ENCODE measurements at regions not wholly inside any gene's neighbourhood (a gene's known extent, or its start where the extent isn't known, plus 50 kb on each side); places are given as distances from the start of the nearest gene placed in this dataset.

GRCh38 chr6:122187186-122187585 is 212.3 kb upstream of the HSF2 start:
- Histone ChIP-seq H3K36me3 (ENCODE audit: insufficient read depth) (no peaks in the 10 kb centered on the region), H3K79me2 (ENCODE audit: insufficient read depth, low read depth) (no peaks in the 10 kb centered on the region), H4K20me1 (ENCODE audit: insufficient read depth) (no peaks in the 10 kb centered on the region), H2AFZ (ENCODE audit: low read depth) (no peak overlapping the region), H3K27ac (no peak overlapping the region), H3K4me2 (no peak overlapping the region), H3K9ac (no peak overlapping the region), H3K4me1 (ENCODE audit: low read depth, poor library complexity, severe bottlenecking) (no peaks in the 10 kb centered on the region), H3K4me3 (IDR thresholded peaks at IDR 0.05; ENCODE audit: insufficient read depth, low read depth, low read length) (no peak overlapping the region), H3K27me3 (ENCODE audit: insufficient read depth, low read depth) (no peaks in the 10 kb centered on the region)
- TF ChIP-seq CTCF (conservative IDR thresholded peaks at IDR 0.05; ENCODE audit: low read depth, low read length): no peak

GRCh38 chr6:122198922-122199321 is 200.5 kb upstream of the HSF2 start:
- Histone ChIP-seq H3K79me2 (ENCODE audit: insufficient read depth, low read depth) (no peaks in the 10 kb centered on the region), H3K9ac (no peak overlapping the region), H3K27me3 (ENCODE audit: insufficient read depth, low read depth) (no peaks in the 10 kb centered on the region), H3K4me2 (no peak overlapping the region), H3K4me3 (IDR thresholded peaks at IDR 0.05; ENCODE audit: insufficient read depth, low read depth, low read length) (no peak overlapping the region), H3K27ac (no peak overlapping the region), H3K36me3 (ENCODE audit: insufficient read depth) (no peaks in the 10 kb centered on the region), H3K4me1 (ENCODE audit: low read depth, poor library complexity, severe bottlenecking) (no peaks in the 10 kb centered on the region), H4K20me1 (ENCODE audit: insufficient read depth) (no peaks in the 10 kb centered on the region), H2AFZ (ENCODE audit: low read depth) (no peak overlapping the region)
- TF ChIP-seq CTCF (conservative IDR thresholded peaks at IDR 0.05; ENCODE audit: low read depth, low read length): no peak

DNA sequence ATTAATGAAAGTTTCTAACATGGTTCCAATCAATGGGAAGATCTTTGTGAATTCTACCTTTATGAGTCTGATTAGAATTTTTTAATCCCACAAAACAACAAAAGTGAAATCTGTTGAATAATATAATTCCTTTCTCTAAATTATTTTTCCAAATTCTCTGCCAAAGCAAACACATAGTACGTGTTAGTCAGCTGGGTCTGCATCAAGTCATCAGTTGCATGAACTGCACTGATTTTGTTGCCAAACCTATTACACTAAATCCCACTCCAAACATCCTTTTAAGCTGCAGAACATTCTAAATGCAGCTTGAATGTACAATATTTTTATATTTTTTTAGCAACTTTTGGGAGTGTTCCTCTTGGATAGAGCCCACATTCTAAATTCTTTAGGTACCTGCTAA is 199.0 kb upstream of the HSF2 start:
- no peak overlapping the region for H3K4me3 ChIP-seq (IDR thresholded peaks at IDR 0.05; ENCODE audit: insufficient read depth, low read depth, low read length)
- H3K36me3 ChIP-seq (ENCODE audit: insufficient read depth): no peaks in the 10 kb centered on the region
- H3K27ac ChIP-seq: no peak overlapping the region
- no peaks in the 10 kb centered on the region for H4K20me1 ChIP-seq (ENCODE audit: insufficient read depth)
- H3K4me2 ChIP-seq: no peak overlapping the region
- TF ChIP-seq CTCF (conservative IDR thresholded peaks at IDR 0.05; ENCODE audit: low read depth, low read length): no peak
- no peaks in the 10 kb centered on the region for H3K27me3 ChIP-seq (ENCODE audit: insufficient read depth, low read depth)
- no peaks in the 10 kb centered on the region for H3K79me2 ChIP-seq (ENCODE audit: insufficient read depth, low read depth)
- H2AFZ ChIP-seq (ENCODE audit: low read depth): no peak overlapping the region
- no peaks in the 10 kb centered on the region for H3K4me1 ChIP-seq (ENCODE audit: low read depth, poor library complexity, severe bottlenecking)
- H3K9ac ChIP-seq: no peak overlapping the region

GRCh38 chr6:122202576-122203137 is 196.8 kb upstream of the HSF2 start:
- TF ChIP-seq CTCF (conservative IDR thresholded peaks at IDR 0.05; ENCODE audit: low read depth, low read length): no peak
- Histone ChIP-seq H3K4me1 (ENCODE audit: low read depth, poor library complexity, severe bottlenecking) (no peaks in the 10 kb centered on the region), H3K27me3 (ENCODE audit: insufficient read depth, low read depth) (no peaks in the 10 kb centered on the region), H4K20me1 (ENCODE audit: insufficient read depth) (no peaks in the 10 kb centered on the region), H3K27ac (no peak overlapping the region), H3K79me2 (ENCODE audit: insufficient read depth, low read depth) (no peaks in the 10 kb centered on the region), H3K9ac (no peak overlapping the region), H3K4me3 (IDR thresholded peaks at IDR 0.05; ENCODE audit: insufficient read depth, low read depth, low read length) (no peak overlapping the region), H3K4me2 (no peak overlapping the region), H3K36me3 (ENCODE audit: insufficient read depth) (no peaks in the 10 kb centered on the region), H2AFZ (ENCODE audit: low read depth) (no peak overlapping the region)
